Panc1 (cell line): ENCODE measurements at regions not wholly inside any gene's neighbourhood (a gene's known extent, or its start where the extent isn't known, plus 50 kb on each side); places are given as distances from the start of the nearest gene placed in this dataset.

ENCODE experiments used
- ATAC-seq: fragments of 200-7000 bp; cut with Tn5 transposase; 2 replicates; pipeline ENCODE4 v1.9.1; 2020; ENCODE audit warnings: mild to moderate bottlenecking, moderate library complexity
- BruUV-seq: library from RNA; stranded (reverse); fragments of 400-500 nt; replicated peaks from 2 replicates; lab custom pipeline; 2021; lab: Mats Ljungman, UMichigan
- CTCF ChIA-PET: fragments of 300-600 bp; sonication (Branson Sonifier 250); formaldehyde crosslinking; loops from one replicate; lab custom pipeline; 2022; ENCODE audit warnings: antibody characterized with exemption; lab: Charles Lee
- POLR2A ChIA-PET: fragments of 300-600 bp; sonication (Branson Sonifier 250); formaldehyde crosslinking; loops from one replicate; lab custom pipeline; 2022; ENCODE audit warnings: antibody characterized with exemption; lab: Charles Lee
- DNase-seq: peaks from one replicate; pipeline ENCODE4 v3.0.0-alpha.2; 2010; ENCODE audit warnings: low read depth, low spot score
- H3K27ac ChIP-seq: 2 replicates; pipeline ENCODE4 v1.5.1; 2011; ENCODE audit warnings: mild to moderate bottlenecking, low read length, inconsistent platforms
- H3K27me3 ChIP-seq: fragments of 200-500 bp; sonication (Bioruptor generic); 2 replicates; pipeline ENCODE4 v1.6.0; 2014; ENCODE audit warnings: low read length, inconsistent platforms; ENCODE audit not compliant: control insufficient read depth, insufficient read depth
- H3K36me3 ChIP-seq: fragments of 200-500 bp; sonication (Bioruptor generic); 2 replicates; pipeline ENCODE4 v1.5.1; 2014; ENCODE audit warnings: inconsistent platforms, mild to moderate bottlenecking, low read length, moderate library complexity; ENCODE audit not compliant: control insufficient read depth, insufficient read depth
- H3K4me1 ChIP-seq: 2 replicates; pipeline ENCODE4 v1.5.1; 2011; ENCODE audit warnings: inconsistent platforms, mild to moderate bottlenecking, low read length, moderate library complexity; ENCODE audit not compliant: control insufficient read depth, insufficient read depth
- H3K4me3 ChIP-seq, 2 experiments: 2 replicates each; pipeline ENCODE4 v1.5.1; 2011 to 2012; ENCODE audit warnings: low read depth in 2 of 2, low read length in 2 of 2, mild to moderate bottlenecking in 2 of 2, inconsistent platforms in 1 of 2, moderate library complexity in 1 of 2
- H3K9me3 ChIP-seq: fragments of 200-500 bp; sonication (Bioruptor generic); 2 replicates; pipeline ENCODE4 v1.5.1; 2014; ENCODE audit warnings: low read depth, mild to moderate bottlenecking, inconsistent platforms, low read length, moderate library complexity; ENCODE audit not compliant: control insufficient read depth, insufficient read depth
- CTCF ChIP-seq: fragments of 450-650 bp; IDR thresholded peaks from 2 replicates; pipeline ENCODE4 v1.5.1; 2017; ENCODE audit warnings: mild to moderate bottlenecking
- POLR2AphosphoS5 ChIP-seq: IDR thresholded peaks from 2 replicates; pipeline ENCODE4 v1.6.1; 2012; ENCODE audit warnings: mild to moderate bottlenecking, low read depth, low read length, moderate library complexity
- REST ChIP-seq, 2 experiments: IDR thresholded peaks; 2 replicates each; pipeline ENCODE4 v1.6.1; 2011 to 2012; ENCODE audit warnings: low read depth in 2 of 2, control low read depth in 1 of 2, low read length in 1 of 2, mild to moderate bottlenecking in 1 of 2, moderate library complexity in 1 of 2; ENCODE audit not compliant: insufficient read depth in 1 of 2
- SIN3A ChIP-seq: IDR thresholded peaks from 2 replicates; pipeline ENCODE4 v1.6.1; 2012; ENCODE audit warnings: low read depth, mild to moderate bottlenecking, low read length, moderate library complexity, borderline replicate concordance; ENCODE audit not compliant: insufficient read depth
- TCF7L2 ChIP-seq: IDR thresholded peaks from 2 replicates; pipeline ENCODE4 v1.6.1; 2011; ENCODE audit warnings: mild to moderate bottlenecking, low read depth, low read length, inconsistent platforms
- in situ Hi-C: cut with HindIII; loops from 2 replicates; pipeline ENCODE4 v1.10.0; 2016; ENCODE audit warnings: low sequenced_read_pairs, low pct_unique_long_range_greater_than_20kb
- intact Hi-C: fragments of 100-400 bp; cut with micrococcal nuclease; formaldehyde crosslinking; loops from one replicate; pipeline ENCODE4 v1.10.0; 2022; ENCODE audit not compliant: unreplicated experiment

DNA sequence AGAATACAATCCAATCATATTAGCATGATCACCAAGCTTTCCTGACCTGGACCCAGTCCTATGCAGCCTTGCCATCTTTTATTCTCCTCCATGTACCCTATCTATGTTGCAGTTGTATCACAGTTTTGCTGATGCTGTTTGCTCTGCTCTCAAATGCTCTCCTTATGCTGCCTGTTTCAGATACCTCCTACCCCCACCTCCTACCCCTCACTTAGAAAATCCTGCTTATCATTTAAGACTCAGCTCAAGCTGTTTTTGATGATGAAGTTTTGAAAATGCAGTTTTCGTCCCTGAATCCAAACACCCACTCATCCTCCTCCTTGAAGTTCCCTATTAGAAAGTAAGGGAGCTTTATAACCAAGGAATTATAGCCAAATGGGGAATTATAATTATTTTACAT lies 457.4 kb upstream of the ATP2B1 start:
- intact Hi-C loops (no loop called here), in situ Hi-C loops (no loop called here)
- ChIA-PET POLR2A (no interaction called here), CTCF (no interaction called here)
- no peaks in the 10 kb centered on the region for H3K9me3 ChIP-seq
- H3K27me3 ChIP-seq: no peaks in the 10 kb centered on the region
- no TSS peak for BruUV-seq
- ATAC-seq (no peak), DNase-seq (no peak)
- H3K4me3 ChIP-seq: no peak overlapping the region
- no peak overlapping the region for H3K27ac ChIP-seq
- no peaks in the 10 kb centered on the region for H3K36me3 ChIP-seq
- H3K4me1 ChIP-seq: no peaks in the 10 kb centered on the region
- no peak for TF ChIP-seq POLR2AphosphoS5
- TF ChIP-seq CTCF: no peak
- TF ChIP-seq TCF7L2: no peak
- no peak for TF ChIP-seq REST (IDR thresholded peaks at IDR 0.05; ENCODE audit: insufficient read depth in 1 of 2, low read depth in 2 of 2, low read length in 1 of 2)
- no peak for TF ChIP-seq SIN3A

DNA sequence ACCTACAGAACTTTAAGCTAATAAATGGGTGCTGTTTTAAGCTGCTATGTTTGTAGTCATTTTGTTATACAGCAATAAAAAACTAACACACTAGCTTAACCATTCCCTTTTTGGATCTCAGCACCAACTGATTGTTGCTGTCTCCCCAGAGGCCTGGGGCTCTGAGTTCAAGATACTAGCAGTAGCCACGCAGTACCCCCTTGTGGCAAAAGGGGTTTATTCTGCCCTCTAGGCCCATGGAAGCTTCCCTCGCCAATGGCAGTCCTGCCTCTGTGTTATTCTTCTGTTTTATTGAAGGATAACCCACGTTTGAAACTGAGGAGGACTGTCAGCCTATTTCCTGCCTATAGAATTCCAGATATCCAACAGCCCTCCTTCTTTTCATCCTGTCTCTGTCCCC lies 455.3 kb upstream of the ATP2B1 start:
- Histone ChIP-seq H3K27me3 (no peaks in the 10 kb centered on the region), H3K36me3 (no peaks in the 10 kb centered on the region), H3K27ac (no peak overlapping the region), H3K9me3 (no peaks in the 10 kb centered on the region), H3K4me1 (no peaks in the 10 kb centered on the region), H3K4me3 (no peak overlapping the region)
- intact Hi-C loops (no loop called here), in situ Hi-C loops (no loop called here)
- TF ChIP-seq CTCF (no peak), POLR2AphosphoS5 (no peak), TCF7L2 (no peak), REST (IDR thresholded peaks at IDR 0.05; ENCODE audit: insufficient read depth in 1 of 2, low read depth in 2 of 2, low read length in 1 of 2) (no peak), SIN3A (no peak)
- ATAC-seq: no peak
- BruUV-seq: no TSS peak
- no peak for DNase-seq
- CTCF ChIA-PET: no interaction called here
- POLR2A ChIA-PET: no interaction called here
